ENCODE measurements at regions not wholly inside any gene's neighbourhood (a gene's known extent, or its start where the extent isn't known, plus 50 kb on each side); places are given as distances from the start of the nearest gene placed in this dataset.

DNA sequence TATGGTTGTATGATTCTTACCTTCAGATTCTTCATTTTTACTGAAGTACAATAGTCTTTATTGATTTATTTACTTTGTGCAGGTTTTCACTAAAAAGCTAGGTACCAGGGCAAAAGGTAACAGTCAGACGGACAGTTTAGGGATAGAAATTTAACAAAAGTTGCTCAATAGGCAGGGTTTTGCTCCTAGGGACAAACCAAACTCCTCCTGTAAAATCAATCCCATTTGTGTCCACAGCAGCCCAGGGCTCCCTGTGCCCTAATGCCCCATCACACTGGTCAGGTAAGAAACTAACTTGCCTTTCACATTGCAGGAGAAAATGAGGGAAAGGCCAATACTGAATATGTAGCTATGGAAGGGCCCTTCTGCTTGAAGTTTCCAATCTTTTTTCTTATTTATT, 410.9 kb downstream of the EPHA4 start:
- no peak for DNase-seq (ENCODE audit: low spot score)
- intact Hi-C loops (cut with DNase I): no loop called here

DNA sequence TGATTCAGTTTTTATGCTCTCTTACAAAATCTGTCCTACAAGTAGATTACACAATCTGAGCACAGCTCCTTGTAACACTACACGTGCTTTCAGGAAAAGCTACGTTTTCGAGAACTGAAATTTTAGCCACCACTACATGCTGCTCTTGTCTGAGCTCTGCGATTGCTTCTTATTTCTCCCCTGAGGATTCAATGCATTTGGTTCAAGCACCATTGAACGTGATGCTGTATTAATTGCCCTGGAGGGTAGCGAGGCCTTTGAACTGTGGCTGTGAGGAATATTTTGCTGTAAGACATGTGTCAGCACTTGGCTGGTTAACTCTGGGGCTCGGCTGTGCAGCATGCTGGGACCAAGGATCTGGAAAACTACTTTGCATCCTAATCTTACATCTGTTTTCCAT, 405.8 kb downstream of the EPHA4 start:
- intact Hi-C loops (cut with DNase I): no loop called here
- no peak for DNase-seq (ENCODE audit: low spot score)

DNA sequence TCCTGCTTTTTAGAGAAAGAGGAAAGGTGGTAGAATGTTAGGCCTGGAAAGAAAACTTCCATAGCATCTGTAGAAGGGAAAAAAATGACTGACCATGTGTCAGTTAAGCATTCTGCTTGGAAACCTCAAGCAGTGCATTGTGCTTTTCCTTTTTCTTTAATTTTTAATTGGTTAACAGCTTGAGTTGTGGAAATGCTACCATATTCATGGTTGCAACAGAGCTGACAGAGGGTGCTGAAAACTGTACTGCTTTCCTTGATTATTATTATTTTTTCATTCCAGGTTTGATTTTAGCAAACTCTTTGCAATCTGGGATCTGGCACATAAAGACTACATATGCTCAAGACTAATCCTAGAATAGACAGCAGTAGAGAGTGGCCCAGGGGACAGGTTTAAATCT, 404.5 kb downstream of the EPHA4 start:
- no peak for DNase-seq (ENCODE audit: low spot score)
- intact Hi-C loops (cut with DNase I): no loop called here

DNA sequence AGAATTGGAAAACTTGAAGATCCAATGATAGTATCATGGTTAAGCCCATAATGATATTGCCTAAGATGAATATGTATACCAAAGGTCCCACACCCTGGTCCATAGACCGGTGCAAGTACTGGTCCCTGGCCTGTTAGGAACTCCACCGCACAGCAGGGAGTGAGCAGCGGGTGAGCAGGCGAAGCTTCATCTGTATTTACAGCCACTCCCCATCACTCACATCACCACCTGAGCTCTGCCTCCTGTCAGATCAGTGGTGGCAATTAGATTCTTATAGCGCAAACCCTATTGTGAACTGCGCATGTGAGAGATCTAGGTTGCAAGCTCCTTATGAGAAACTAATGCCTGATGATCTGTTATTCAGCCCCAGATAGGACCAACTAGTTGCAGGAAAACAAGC, 402.4 kb downstream of the EPHA4 start:
- intact Hi-C loops (cut with DNase I): no loop called here
- DNase-seq (ENCODE audit: low spot score): no peak

DNA sequence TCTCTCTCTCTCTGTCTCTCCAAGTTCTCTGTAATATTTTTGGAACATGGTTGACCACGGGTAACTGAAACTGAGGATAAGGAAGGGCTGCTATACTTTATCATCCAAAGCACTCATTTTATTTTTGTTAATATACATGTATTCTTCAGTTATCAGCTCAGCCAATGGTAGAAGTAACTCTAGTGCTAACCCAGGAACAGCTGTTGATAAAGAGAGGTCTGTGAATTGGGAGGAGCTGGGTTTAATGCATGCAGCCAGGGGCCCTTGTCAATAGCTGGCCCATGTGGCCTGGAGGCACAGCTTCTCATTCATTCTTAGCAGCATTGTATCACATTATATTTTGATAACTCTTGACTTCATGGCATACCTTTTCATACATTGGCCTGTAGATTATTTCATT, 401.6 kb downstream of the EPHA4 start:
- intact Hi-C loops (cut with DNase I): no loop called here

DNA sequence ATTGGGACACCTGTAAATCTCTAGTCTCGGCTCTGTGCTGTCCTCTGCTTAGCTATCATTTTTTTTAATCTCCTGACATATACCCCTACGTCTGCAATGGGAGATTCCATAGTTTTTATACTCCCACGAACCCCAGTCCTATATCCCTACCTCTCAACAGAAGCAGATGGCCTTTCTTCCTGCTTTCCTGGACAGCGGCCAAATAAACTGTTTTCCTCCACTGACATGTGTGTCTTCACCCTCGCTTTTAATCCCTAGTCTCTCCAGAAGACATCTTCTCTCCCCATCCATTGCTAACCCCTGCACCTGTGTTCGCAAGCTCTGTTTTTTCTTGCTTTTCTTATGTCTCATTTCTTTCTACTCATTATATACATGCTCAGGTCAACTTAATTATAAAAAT, 395.4 kb downstream of the EPHA4 start:
- no peak for DNase-seq (ENCODE audit: low spot score)
- intact Hi-C loops (cut with DNase I): no loop called here

More for the DNA sequence above, 401.6 kb downstream of the EPHA4 start:
- DNase-seq (ENCODE audit: low spot score): no peak

DNA sequence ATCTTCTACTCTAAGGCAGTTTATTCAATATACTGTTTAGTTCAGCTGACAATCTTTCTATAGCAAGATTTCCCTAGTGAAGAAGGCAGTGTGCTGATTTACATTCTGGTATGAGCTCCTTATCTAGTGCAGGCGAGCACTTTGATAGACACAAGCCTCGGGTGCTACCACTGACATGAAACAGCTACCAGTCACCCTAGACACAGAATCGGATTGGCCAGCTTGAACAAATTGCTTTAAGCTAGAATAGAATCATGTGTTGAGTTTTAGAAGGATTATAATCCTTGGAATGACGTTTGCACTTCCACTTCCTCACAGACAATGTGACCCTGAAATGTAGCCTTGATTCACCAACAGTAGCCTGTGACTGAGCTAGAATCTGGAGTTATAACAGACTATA, 394.0 kb downstream of the EPHA4 start:
- no peak for DNase-seq (ENCODE audit: low spot score)
- intact Hi-C loops (cut with DNase I): no loop called here

DNA sequence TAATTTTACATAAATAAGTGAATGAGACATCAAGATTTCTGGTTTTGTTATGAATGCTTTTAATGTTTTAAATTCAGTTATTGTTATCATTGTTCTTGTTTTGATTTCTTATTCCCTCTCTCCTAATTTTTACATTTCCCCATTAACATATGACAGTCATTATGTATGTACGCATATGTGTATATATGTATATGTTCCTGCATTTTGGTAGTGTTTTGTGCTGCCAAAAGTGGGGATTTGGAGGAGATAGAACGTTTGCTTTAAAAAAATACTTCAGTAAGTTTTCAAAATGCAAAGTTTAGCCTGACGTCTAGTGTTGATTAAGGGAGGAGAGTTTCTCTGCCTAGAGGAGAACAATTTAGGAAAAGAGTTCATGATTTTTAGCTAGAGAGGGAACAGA, 385.2 kb downstream of the EPHA4 start:
- no peak for DNase-seq (ENCODE audit: low spot score)
- intact Hi-C loops (cut with DNase I): no loop called here

DNA sequence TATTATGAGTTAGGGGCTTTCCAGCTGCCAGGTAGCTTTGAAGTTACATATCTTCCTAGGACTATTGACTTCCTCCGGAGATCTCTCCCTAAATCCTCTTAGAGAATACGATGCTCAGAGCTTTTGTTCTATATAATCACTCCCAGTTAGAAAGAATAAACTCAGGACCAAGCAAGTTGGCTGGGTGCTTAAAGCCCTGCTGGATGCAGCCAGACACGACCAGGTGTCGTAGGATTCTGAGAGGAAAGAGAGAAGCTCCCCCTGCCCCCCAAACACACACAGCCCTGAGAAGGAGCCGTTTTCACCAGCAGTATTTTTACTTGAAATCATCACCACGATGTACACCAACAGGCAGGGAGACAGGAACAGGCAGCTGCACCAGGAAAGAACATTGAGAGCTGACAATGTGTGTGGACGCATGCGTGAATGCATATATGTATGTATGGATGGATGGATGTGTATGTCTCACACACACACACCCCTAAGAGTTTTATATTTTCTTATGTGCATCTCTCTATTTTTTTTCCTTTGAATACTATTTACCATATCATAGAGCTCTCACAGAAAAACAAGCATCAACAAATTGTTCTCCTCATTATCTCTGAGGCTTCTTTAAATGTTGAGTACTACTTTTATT, 382.6 kb downstream of the EPHA4 start:
- no peak for DNase-seq (ENCODE audit: low spot score)
- intact Hi-C loops (cut with DNase I): no loop called here

DNA sequence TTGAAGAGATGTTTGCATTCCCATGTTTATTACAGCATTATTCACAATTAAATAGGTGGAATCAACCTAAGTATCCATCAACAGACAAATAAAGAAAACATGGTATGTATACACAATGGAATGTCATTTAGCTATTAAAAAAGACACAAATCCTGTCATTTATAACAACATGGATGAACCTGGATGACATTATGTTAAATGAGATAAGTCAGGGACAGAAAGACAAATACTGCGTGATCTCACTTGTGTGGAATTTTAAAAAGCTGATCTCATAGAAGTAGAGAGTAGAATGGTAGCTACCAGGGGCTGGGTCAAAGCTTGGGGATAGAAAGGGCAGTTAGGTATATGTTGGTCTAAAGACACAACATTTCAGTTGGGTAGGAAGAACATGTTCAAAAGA, 376.3 kb downstream of the EPHA4 start:
- DNase-seq (ENCODE audit: low spot score): no peak
- intact Hi-C loops (cut with DNase I): no loop called here

DNA sequence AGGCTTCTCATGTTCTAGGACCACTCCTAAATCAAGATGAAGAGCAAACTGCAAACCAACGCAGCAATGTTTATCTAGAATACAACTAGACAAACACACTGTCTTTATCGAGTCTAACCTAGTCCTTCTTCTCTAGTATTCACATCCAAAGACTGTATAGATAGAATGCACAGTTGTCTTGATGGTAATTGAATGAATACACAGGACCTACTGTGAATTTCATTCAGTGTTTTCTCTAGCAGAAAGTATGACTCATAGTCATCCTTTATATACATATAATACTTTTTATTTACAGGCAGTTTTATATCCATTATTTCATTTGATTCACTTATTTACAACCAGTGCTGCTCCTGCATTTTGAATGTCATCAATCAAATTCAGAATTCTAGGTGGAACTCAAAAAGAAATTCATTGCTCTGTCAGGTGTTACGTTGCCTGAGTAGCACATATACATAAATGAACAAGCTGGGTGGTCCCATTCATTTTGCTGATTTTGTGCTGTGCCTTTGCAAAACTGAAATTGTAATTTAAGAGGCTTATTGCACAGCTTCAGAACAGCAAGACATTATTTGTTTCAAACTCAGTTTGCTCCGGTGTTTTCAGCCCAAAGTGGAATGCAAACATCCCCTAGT, 374.8 kb downstream of the EPHA4 start:
- intact Hi-C loops (cut with DNase I): no loop called here
- DNase-seq (ENCODE audit: low spot score): no peak

DNA sequence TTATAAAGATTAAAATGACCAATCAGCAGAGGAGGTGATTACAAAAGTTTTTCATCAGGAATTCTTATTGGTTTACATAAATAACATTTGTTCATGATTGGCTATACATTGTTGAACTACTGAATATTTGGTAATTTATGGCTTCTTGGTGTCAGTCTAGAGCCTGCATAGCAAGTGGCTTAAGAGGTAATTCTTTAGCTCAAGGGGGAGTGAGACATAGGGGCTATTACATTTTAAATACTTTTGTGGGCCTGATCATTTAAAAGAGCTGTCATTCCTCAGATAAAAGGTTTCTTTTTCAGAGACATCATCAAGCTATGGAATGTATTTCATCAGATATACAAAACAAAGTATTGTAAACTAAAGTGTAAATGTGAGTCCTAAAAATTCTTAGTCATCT, 373.8 kb downstream of the EPHA4 start:
- intact Hi-C loops (cut with DNase I): no loop called here
- DNase-seq (ENCODE audit: low spot score): no peak

DNA sequence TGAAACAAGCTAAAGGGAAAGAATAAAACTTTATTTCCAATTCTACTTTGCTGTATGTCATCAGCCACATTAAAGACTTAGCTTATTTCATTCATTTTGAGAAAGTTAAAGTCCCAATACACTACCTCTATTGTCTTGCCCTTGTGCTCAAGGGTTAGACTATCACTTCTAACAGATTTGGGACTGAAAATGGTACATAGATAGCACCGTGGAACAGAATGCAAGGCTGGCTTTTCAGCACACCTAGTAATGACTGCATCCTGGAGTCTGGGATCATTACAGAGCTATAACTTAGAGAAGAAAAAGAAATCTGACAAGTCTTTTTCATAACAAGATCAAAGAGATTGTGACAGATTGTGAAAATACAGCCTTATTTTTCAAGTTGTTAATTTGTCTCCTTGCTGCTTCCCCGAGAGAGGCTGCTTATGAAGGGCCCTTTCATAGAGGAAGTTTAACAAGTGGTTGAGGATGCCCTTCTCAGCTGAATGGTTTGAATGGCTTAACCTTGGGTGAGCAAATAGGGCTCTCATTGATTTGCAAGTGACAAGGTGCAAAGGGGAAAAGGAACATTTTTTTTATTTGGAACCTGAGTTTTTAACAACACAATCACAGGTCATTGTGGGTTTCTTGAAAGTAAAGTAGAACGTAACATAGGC, 371.8 kb downstream of the EPHA4 start:
- no peak for DNase-seq (ENCODE audit: low spot score)
- intact Hi-C loops (cut with DNase I): no loop called here

DNA sequence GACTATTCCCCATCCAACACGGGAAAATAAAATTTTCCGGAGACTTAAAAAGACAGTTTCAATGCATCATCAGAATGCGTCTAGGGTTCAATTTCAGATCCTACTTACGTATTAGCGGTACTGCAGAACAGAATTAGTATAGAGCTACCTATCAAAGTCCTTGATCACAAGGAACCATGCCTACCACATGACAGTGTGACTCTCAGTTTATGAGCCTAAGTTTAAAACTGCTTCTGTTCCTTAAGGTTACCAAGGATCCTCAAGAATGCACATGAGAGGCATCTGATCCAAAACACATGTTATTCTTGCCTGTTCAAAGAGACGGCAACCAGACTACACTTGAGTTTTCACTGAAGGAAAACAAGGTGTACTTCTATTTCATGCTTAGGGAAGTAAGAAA, 369.7 kb downstream of the EPHA4 start:
- intact Hi-C loops (cut with DNase I): no loop called here
- DNase-seq (ENCODE audit: low spot score): no peak

DNA sequence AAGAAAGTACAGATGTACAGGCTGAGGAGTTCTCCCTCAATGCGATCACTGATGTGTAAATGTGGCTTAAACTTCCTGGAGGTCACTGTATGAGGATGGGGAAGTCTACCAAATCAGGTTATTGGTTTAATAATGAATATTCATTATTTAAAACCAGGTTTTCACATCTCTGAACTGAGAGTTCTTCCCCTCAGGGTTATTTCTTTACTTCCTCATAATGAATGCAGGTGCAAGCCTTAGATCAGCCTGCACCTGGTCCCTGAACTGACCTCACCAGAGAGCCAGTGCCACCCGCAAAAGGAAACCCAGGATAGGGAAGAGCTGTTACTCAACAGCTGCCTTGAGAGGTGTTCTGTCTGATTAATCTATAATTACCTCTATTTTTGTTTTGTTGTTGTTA, 369.0 kb downstream of the EPHA4 start:
- DNase-seq (ENCODE audit: low spot score): no peak

DNA sequence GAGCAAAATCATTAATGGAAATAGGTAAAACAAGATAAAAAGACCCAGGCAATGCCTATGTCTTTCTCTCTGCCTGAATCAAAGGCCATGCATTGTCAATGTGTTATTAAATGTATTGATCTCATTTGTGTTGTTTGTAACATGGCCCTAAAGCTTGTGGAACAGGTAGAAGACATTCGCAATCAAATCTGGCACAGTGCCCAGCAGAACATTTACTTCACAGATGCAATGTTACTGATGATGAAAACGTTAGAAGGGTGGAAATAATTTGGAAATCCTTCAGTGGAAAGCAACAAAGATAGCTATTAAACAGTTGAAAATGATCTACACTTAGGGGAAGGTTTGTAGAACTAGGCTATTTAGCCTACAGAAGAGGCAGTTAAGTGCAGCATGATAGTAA, 368.2 kb downstream of the EPHA4 start:
- intact Hi-C loops (cut with DNase I): no loop called here
- no peak for DNase-seq (ENCODE audit: low spot score)

More for the DNA sequence above, 369.0 kb downstream of the EPHA4 start:
- intact Hi-C loops (cut with DNase I): no loop called here

DNA sequence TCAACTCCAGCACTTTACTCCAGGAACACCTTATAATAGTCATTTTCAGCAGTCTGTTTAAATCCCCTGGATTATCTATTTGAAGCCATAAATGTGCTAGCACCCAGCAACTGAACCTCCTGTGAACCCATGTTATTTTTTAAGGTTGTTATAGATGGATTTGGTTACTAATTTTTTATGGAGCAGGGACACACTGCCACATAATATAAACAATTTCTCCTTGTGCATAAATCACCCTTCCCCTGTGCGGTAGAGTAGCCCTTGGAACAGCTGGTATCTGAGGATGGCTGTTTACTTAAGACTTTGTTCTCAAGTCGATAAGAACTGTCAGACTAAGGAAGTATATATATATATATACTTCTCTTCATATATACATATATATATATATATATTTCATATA, 367.4 kb downstream of the EPHA4 start:
- no peak for DNase-seq (ENCODE audit: low spot score)
- intact Hi-C loops (cut with DNase I): no loop called here

DNA sequence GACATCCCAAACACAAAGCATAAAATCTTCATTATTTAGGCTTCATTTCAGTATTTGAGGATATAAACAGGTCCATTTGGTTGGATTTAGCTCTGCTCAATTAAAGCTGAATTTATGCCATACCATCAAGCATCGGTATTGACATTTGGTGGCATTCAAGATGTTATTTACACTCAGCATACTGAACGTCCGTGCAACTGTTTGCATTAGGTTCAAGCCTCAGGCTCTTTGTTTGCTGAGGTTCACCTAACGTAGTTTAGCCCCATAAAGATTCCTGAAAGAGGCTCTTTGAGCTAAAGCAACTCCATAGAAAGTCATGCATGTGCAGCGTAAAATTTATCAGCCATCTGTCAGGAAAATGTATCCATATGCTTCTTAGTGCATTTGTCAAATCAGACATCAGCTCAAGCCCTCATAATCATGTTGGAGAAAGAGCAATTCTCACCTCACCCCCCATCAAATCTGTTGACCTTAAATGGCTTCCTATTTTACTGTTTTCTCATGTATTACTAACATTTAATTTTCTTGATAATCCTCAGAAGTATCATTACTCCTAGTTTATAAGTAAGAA, 366.9 kb downstream of the EPHA4 start:
- no peak for DNase-seq (ENCODE audit: low spot score)
- intact Hi-C loops (cut with DNase I): no loop called here

DNA sequence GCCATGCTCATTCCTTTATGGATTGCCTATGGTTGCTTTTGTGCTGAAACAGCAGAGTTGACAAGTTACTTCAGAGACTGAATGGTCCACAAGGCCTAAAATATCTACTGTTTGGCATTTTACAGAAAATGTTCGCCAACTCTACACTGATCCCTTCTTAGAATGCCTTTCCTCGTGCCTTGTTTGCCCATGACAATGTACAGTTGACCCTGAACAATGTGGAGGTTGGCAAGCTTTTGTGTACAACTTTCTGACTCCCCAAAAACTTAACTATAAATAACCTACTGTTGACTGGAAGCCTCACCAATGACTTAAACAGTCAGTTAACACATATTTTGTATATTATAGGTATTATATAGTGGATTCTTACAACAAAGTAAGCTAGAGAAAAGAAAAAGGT, 361.4 kb downstream of the EPHA4 start:
- intact Hi-C loops (cut with DNase I): no loop called here
- no peak for DNase-seq (ENCODE audit: low spot score)

DNA sequence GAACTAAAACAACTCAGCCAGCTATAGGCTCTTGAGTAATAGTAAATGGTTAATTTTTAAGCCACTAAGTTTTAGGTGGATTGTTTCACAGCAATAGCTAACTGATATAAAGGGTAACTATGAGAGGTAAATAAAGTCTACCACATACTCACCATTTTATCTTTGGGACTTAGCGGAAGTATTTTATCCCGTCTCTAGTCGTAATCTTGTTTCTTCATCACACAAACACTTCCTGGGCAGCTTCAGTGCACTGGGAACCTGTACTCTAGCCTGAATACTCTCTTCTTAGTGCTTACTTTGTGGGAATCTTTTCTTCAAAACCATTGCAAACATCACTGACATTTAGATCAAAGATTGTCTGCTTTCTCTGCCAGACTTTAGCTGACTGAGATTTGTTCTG, 360.5 kb downstream of the EPHA4 start:
- no peak for DNase-seq (ENCODE audit: low spot score)
- intact Hi-C loops (cut with DNase I): no loop called here

DNA sequence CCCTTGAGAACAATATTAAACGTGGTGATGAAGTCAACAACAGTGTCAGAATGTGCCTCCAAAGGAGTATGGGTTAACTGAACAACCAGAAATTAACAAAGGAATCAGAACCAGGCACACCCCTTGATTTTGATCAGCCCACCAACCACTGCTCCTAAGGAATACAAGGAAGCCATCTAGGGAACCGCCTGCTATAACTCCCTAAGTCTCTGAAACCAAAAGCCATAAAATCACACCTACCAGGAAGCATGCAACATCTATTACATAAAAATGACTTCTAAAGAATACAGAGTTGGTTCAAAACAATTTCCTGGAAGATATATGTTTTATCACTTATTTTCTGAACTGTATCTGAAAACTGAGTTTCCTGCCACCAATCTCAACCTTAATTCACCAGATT, 360.0 kb downstream of the EPHA4 start:
- no peak for DNase-seq (ENCODE audit: low spot score)
- intact Hi-C loops (cut with DNase I): no loop called here

Data from cardiac septum (tissue), 1 donor.